HG02571 (cell line): ENCODE measurements at regions not wholly inside any gene's neighbourhood (a gene's known extent, or its start where the extent isn't known, plus 50 kb on each side); places are given as distances from the start of the nearest gene placed in this dataset.
"Not testable (repeated sequence)": the region's sequence is repeated elsewhere in the genome, so short reads cannot be mapped to it uniquely, and the experiment has no call there.

Experiments used
- ATAC-seq: cut with Tn5 transposase; IDR thresholded peaks from one replicate; pipeline ENCODE4 v1.9.1; 2021; ENCODE audit warnings: mild to moderate bottlenecking, moderate library complexity; ENCODE audit not compliant: unreplicated experiment

- ATAC-seq: no peak
Observed at GRCh38 chr6:111925296-111925695, 52.0 kb upstream of the FYN start.

GRCh38 chr6:111926731-111927302 is 53.6 kb upstream of the FYN start:
- ATAC-seq: no peak

- no peak for ATAC-seq
Observed at GRCh38 chr6:111927321-111927720, 54.1 kb upstream of the FYN start.

GRCh38 chr6:111928139-111928538 is 54.9 kb upstream of the FYN start:
- ATAC-seq: no peak

GRCh38 chr6:111934611-111935010 is 61.4 kb upstream of the FYN start:
- ATAC-seq: not testable (repeated sequence)

GRCh38 chr6:111936718-111937117 is 63.5 kb upstream of the FYN start:
- ATAC-seq: no peak

- no peak for ATAC-seq
Observed at GRCh38 chr6:111938710-111939109, 65.5 kb upstream of the FYN start.

- ATAC-seq: no peak
Observed at GRCh38 chr6:111939902-111940301, 66.7 kb upstream of the FYN start.

GRCh38 chr6:111940801-111941200 is 67.5 kb upstream of the FYN start:
- no peak for ATAC-seq

GRCh38 chr6:111941686-111942330 is 68.6 kb upstream of the FYN start:
- no peak for ATAC-seq

- no peak for ATAC-seq
Observed at GRCh38 chr6:111942561-111942960, 69.3 kb upstream of the FYN start.

- ATAC-seq: no peak
Observed at GRCh38 chr6:111943266-111943665, 70.0 kb upstream of the FYN start.

- no peak for ATAC-seq
Observed at GRCh38 chr6:111943726-111944125, 70.5 kb upstream of the FYN start.

GRCh38 chr6:111944541-111944940 is 71.3 kb upstream of the FYN start:
- no peak for ATAC-seq

- ATAC-seq: no peak
Observed at GRCh38 chr6:111949546-111949945, 76.3 kb upstream of the FYN start.

GRCh38 chr6:111949984-111950383 is 76.7 kb upstream of the FYN start:
- ATAC-seq: not testable (repeated sequence)

- ATAC-seq: no peak
Observed at GRCh38 chr6:111950661-111951496, 77.6 kb upstream of the FYN start.

- no peak for ATAC-seq
Observed at GRCh38 chr6:111951497-111952085, 78.3 kb upstream of the FYN start.

GRCh38 chr6:111952274-111952673 is 79.0 kb upstream of the FYN start:
- ATAC-seq: no peak

- no peak for ATAC-seq
Observed at GRCh38 chr6:111952821-111953540, 79.7 kb upstream of the FYN start.

GRCh38 chr6:111956098-111956497 is 82.8 kb upstream of the FYN start:
- no peak for ATAC-seq
